LNCaP clone FGC (cell line): ENCODE measurements at regions not wholly inside any gene's neighbourhood (a gene's known extent, or its start where the extent isn't known, plus 50 kb on each side); places are given as distances from the start of the nearest gene placed in this dataset.

ENCODE experiments used
- DNase-seq: peaks from one replicate; pipeline ENCODE4 v3.0.0-alpha.2; 2011; ENCODE audit warnings: low read depth
- H3K4me3 ChIP-seq: 2 replicates; pipeline ENCODE4 v1.5.1; 2011; ENCODE audit warnings: mild to moderate bottlenecking, low read depth, low read length, control low read depth
- TF ChIP-seq, protein P1 (sequence below): IDR thresholded peaks from 2 replicates; pipeline ENCODE4 v1.5.1; 2012; ENCODE audit warnings: mild to moderate bottlenecking; ENCODE audit not compliant: control insufficient read depth, insufficient read depth; ENCODE audit errors: extremely low read depth

DNA sequence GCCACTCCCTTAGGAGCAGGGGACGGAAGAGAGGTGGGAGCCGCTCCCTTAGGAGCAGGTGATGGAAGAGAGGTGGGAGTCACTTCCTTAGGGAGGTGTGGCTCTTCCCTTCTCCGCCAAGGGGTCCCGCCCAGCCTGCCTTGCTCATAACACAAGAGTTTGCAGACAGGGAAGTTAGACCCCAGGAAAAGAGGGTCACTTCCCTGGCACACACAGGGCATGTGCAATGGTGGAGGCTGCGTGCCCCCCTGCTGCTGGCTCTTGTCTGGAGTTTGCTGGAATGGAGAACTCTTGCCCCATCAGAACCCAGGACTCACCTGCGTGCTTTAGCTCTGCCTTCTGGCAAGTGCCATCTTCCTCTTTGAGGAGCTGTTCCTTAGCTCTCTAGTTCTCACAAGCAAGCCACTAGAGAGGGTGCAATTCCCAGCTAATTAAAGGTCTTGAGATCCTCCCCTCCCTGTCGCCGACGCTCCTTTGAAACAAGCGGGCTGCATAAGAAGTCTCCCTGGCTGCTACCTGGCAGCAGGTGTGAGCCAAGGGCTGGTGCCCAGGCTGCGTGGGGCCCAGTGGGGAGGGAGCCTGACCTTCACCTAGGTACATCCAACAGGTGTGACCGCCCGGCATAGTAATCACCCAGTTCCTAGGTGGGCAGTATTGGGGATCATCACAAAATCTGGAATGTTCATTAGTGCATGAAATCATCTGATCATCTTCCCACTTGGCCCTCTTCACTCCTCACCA lies 281.6 kb downstream of the ZNF536 start:
- no peak overlapping the region for H3K4me3 ChIP-seq
- DNase-seq, result no peak
- TF ChIP-seq, protein P1, sequence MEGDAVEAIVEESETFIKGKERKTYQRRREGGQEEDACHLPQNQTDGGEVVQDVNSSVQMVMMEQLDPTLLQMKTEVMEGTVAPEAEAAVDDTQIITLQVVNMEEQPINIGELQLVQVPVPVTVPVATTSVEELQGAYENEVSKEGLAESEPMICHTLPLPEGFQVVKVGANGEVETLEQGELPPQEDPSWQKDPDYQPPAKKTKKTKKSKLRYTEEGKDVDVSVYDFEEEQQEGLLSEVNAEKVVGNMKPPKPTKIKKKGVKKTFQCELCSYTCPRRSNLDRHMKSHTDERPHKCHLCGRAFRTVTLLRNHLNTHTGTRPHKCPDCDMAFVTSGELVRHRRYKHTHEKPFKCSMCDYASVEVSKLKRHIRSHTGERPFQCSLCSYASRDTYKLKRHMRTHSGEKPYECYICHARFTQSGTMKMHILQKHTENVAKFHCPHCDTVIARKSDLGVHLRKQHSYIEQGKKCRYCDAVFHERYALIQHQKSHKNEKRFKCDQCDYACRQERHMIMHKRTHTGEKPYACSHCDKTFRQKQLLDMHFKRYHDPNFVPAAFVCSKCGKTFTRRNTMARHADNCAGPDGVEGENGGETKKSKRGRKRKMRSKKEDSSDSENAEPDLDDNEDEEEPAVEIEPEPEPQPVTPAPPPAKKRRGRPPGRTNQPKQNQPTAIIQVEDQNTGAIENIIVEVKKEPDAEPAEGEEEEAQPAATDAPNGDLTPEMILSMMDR, result no peak

DNA sequence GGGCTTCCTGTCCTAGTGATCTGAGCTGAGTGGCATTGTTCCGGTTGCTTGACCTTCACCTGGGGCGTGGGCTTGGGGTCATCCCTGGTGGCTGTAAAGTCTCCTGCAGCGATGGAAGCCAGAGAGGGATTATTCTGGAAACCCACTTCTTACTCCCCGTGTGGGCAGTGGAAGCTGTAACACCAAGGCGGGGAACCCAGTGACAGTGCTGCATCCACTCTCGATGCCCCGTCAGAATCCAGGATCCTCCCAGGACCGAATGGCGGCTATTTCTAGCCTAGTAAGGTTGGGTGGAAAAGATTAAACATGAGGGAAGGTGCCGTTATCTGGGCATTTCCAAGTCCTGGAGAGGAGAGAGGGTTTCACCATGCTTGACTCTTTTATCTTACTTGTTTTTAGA lies 280.6 kb downstream of the ZNF536 start:
- TF ChIP-seq, protein P1, result no peak
- no peak overlapping the region for H3K4me3 ChIP-seq
- DNase-seq, result no peak

DNA sequence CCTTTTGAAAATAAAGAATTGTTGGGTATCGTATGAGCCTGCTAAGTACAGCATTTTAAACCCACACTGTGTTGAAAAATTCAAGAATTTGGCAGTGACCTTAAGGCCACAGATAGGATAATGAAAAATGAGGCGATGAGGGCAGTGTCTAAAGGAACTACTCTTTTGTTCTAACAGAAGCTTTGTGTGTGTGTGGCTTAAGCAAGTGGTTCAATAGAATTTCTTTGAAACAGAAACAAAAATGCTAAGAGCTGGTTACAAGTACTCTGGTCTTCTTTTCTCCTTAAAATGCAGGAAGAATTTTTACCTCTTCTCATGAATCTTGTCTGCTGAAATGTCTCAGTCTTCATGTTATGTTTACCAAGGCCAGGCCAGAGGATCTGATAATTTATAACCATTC lies 279.5 kb downstream of the ZNF536 start:
- no peak for DNase-seq
- TF ChIP-seq, protein P1, result no peak
- H3K4me3 ChIP-seq, result no peak overlapping the region

DNA sequence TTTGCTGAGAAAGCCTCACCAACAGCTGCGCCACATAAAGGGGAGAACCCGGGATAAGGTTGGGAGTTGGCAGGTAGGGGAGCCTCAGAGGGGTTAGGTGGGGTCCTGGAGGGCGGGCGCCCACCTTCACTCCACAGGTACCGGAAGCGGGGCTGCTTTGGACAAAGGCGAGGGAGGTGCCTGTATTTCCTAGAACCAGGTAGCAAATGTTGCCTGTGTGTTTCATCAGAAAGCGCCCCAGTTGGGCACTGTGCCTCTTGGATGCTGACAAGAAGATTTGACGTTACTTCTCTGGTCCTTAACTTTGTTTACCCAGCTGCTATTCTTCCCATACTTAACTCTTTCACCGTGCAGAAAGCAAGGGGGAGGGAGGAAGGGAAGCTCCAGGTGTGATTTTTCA lies 278.9 kb downstream of the ZNF536 start:
- TF ChIP-seq, protein P1, result no peak
- no peak for DNase-seq
- H3K4me3 ChIP-seq, result no peak overlapping the region

DNA sequence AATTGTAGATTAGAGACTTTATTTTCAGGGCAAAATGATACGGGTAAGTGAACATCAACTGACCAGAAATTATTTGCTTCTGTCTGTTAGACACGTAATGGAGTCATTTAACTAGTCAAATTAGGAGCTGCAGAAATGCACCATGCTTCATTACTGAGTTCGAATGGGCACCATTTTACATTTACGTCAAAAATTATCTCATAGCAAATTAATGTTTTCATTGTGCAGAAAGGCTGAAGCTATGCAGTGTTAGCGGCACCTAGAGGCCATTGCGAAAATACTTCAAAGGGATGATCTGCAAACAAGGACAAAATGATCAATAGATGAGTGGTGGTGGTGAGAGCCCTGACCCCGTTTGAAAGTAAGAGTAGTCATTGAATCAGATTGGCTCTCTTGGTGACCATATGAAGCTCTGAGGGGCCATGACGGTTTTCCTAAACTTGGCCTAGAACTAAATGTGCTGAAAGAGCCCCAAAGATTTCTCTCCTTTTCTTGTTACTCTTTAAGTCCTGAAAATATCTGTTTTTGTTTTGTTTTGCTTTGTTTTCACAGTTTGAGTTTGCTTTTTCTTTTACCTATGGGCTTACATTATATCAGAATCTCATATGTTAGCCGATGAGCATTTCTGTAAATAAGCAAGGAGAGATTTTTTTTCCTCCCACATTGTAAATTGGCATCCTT lies 277.9 kb downstream of the ZNF536 start:
- peak; percentile 28 for DNase-seq
- TF ChIP-seq, protein P1, result peak; percentile 88
- no peak overlapping the region for H3K4me3 ChIP-seq

DNA sequence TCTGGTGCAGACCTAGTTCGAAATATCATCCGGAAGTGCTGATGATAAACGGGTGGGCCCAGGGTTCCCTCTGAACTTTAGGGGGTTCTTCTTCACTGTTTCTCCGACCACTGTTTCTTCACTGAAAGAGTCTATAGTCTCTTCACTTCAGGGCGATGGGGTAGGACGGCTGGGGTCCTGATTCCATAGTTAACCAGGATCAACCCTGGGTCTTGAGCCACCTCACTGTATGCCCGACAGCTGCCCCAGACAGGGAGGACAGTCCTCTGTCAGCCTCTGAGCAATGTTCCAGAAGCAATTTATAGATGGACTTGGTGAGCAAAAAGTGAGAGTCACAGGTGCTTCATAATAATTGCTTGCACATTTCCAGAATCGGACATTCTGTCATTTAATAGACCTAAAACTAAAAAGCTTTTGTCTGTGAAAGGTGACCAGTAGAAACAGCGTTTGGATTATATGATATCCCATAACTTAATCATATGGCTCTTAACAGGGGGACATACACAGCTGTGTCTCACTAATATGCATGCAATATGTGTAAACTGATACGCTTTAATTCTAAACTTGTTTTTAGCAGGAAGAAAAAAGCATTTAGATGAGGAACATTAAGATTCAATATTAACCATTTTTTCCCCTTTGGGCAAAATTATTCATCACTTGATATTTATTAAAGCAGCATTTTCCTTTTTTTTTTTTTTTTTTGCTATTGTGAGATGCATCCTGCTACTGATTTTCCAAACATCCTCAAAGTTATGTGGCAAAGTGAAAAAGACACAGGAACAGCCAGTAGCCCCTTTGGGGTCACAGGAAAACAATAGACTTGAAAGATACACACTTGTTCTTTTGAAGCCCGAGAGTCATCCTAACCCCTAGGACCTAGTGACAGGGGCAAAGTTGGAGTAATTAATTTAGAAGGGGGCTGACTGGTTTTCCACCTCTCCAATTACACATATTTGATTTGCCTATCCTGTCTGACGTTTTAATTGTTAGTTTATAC lies 277.0 kb downstream of the ZNF536 start:
- no peak for DNase-seq
- TF ChIP-seq, protein P1, result no peak
- H3K4me3 ChIP-seq, result no peak overlapping the region
